HG03432 (cell line): ENCODE measurements at regions not wholly inside any gene's neighbourhood (a gene's known extent, or its start where the extent isn't known, plus 50 kb on each side); places are given as distances from the start of the nearest gene placed in this dataset.

Experiments used
- ATAC-seq: cut with Tn5 transposase; IDR thresholded peaks from one replicate; pipeline ENCODE4 v1.9.1; 2021; ENCODE audit warnings: mild to moderate bottlenecking, moderate library complexity; ENCODE audit not compliant: unreplicated experiment

DNA sequence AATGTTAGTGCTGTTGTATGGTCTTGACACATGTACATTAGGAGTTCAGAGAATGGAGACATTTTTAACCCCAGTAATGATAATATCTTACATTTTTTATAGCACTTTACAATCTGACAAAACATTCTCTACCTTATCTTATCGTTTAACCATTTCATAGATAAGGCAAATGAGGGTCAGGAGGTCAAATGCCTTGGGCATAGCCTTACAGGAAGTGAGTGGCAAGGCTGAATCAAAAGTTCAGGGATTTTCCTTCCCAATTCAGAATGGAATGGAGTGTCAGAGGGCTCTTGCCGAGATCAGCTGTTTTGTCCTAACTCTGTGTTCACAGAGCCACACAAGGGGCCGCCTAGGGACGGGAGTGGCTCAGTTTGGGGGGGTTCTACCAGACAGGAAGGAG is 57.6 kb upstream of the AK4 start:
- ATAC-seq = no peak

DNA sequence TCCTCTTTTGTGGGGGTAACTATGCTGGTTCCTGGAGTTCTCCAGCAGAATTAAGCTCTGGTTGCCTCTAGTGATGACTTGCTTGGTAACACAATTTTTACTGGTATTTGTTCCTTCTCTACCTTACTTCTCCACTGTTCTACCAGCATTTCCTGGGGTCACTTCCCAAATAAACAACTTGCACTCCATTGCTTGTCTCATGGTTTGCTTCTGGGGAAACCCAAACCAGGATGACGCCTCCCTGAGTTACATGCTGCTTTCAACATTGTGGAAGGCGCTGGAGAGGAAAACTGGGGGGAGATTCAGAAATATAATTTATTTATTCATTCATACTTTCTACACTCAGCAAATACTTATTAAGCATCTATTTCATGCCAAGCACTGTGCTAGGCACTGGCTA is 55.3 kb upstream of the AK4 start:
- no peak for ATAC-seq

DNA sequence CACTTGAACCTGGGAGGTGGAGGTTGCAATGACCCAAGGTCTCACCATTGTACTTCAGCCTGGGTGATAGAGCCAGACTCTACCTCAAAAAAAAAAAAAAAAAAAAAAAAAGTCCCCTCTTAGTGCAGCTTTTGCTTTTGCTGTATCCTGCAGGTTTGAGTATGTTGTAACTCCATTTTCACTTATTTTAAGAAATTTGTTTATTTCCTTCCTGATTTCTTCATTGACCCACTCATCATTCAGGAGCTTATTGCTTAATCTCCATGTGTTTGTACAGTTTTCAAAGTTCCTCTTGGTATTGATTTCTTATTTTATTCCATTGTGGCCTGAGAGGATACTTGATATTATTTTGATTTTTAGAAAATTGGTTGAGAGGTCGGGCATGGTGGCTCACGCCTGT is 50.9 kb upstream of the AK4 start:
- ATAC-seq = no peak
